ENCODE measurements at regions not wholly inside any gene's neighbourhood (a gene's known extent, or its start where the extent isn't known, plus 50 kb on each side); places are given as distances from the start of the nearest gene placed in this dataset.

- no peak for DNase-seq
Observed at GRCh38 chr2:188077757-188078156, 213.9 kb upstream of the GULP1 start.

- DNase-seq = no peak
Observed at GRCh38 chr2:188078534-188078933, 213.1 kb upstream of the GULP1 start.

- DNase-seq = no peak
Observed at GRCh38 chr2:188079196-188079595, 212.5 kb upstream of the GULP1 start.

GRCh38 chr2:188085421-188085820 lies 206.3 kb upstream of the GULP1 start:
- no peak for DNase-seq

- DNase-seq = no peak
Observed at GRCh38 chr2:188089901-188090300, 201.8 kb upstream of the GULP1 start.

- no peak for DNase-seq
Observed at GRCh38 chr2:188091220-188091619, 200.5 kb upstream of the GULP1 start.

- DNase-seq = no peak
Observed at GRCh38 chr2:188092734-188093133, 198.9 kb upstream of the GULP1 start.

GRCh38 chr2:188096910-188097309 lies 194.8 kb upstream of the GULP1 start:
- DNase-seq = no peak

GRCh38 chr2:188102881-188103280 lies 188.8 kb upstream of the GULP1 start:
- no peak for DNase-seq

GRCh38 chr2:188114014-188114413 lies 177.7 kb upstream of the GULP1 start:
- DNase-seq = no peak

- DNase-seq = no peak
Observed at GRCh38 chr2:188117706-188118105, 174.0 kb upstream of the GULP1 start.

GRCh38 chr2:188118431-188118830 lies 173.2 kb upstream of the GULP1 start:
- DNase-seq = no peak

- DNase-seq = no peak
Observed at GRCh38 chr2:188119112-188119838, 172.4 kb upstream of the GULP1 start.

GRCh38 chr2:188122985-188123384 lies 168.7 kb upstream of the GULP1 start:
- no peak for DNase-seq

GRCh38 chr2:188129677-188130076 lies 162.0 kb upstream of the GULP1 start:
- DNase-seq = no peak

GRCh38 chr2:188130317-188130716 lies 161.4 kb upstream of the GULP1 start:
- DNase-seq = no peak

- DNase-seq = no peak
Observed at GRCh38 chr2:188131281-188131680, 160.4 kb upstream of the GULP1 start.

GRCh38 chr2:188132385-188132784 lies 159.3 kb upstream of the GULP1 start:
- DNase-seq = no peak

- DNase-seq = no peak
Observed at GRCh38 chr2:188134241-188134640, 157.4 kb upstream of the GULP1 start.

- DNase-seq = no peak
Observed at GRCh38 chr2:188138313-188138712, 153.4 kb upstream of the GULP1 start.

GRCh38 chr2:188142088-188142487 lies 149.6 kb upstream of the GULP1 start:
- no peak for DNase-seq

- DNase-seq = no peak
Observed at GRCh38 chr2:188142636-188143295, 148.9 kb upstream of the GULP1 start.

GRCh38 chr2:188145885-188146284 lies 145.8 kb upstream of the GULP1 start:
- DNase-seq = no peak

- no peak for DNase-seq
Observed at GRCh38 chr2:188146888-188147287, 144.8 kb upstream of the GULP1 start.

- DNase-seq = no peak
Observed at GRCh38 chr2:188151670-188152069, 140.0 kb upstream of the GULP1 start.
